ENCODE measurements at regions not wholly inside any gene's neighbourhood (a gene's known extent, or its start where the extent isn't known, plus 50 kb on each side); places are given as distances from the start of the nearest gene placed in this dataset.
"Not testable (repeated sequence)": the region's sequence is repeated elsewhere in the genome, so short reads cannot be mapped to it uniquely, and the experiment has no call there.

DNA sequence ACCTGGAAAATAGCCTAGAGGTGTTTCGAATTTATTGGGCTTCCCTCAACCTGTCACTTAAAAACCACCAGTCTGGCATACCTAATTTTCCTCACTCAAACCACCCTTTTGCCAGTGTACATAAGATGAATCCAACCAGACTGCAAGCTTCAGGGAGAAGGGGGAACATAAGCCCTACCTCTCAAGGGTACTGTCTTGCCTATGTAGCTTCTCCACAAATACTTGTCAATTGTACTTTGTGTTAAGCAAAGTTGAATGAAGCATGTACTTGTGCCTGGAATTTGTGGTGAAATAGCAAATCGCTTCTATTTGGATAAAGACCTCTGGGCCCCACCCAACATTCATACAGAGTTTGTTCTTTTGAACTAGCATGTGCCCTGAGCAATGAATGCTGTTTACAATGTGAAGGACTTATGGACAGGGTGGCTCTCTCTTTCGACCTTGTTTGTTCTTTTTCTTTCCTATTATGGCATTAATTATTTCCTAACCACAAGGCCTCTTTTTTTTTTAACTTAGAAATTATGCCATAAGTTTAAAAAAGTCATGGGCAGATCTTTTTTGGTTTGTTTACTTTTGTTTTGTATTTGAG, 580.2 kb downstream of the EBF1 start:
- no peak for DNase-seq (ENCODE audit: low read depth in 2 of 2)

DNA sequence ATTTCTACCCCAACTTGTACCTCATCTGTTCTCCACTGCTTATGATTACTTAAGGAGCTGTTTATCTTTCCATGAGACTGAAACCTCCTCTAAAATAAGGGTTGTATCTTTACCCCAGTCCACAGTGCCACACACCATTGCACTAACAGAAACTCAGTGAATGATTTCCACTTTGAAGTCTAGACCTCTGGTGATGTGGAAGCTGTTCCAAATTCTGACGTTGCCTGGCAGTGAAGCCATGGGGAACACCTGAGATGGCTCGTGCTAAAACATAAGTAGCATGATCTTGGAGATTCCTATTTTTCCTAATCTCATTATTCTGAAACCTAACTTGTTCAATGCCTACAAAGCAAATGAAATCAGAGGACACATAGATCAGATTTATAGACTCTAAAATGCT, 583.2 kb downstream of the EBF1 start:
- no peak for DNase-seq (ENCODE audit: low read depth in 2 of 2)

DNA sequence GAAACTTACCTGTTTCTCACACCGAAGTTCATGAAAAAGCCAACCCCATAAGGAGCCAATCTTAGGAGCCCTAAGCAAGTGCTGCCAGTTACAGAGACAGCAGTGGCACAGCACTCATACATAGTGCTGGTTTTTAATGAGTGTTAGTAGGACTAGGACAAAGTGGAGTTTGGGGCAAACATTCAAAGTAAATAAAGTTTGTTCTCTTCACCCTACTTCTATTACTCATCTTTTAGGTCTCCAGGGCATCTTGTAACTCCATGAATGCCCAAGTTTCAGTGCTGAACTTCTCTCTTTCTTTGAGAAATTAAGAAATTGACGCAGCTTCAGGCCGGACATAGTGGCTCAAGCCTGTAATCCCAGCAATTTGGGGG, 584.7 kb downstream of the EBF1 start:
- no peak for DNase-seq (ENCODE audit: low read depth in 2 of 2)

DNA sequence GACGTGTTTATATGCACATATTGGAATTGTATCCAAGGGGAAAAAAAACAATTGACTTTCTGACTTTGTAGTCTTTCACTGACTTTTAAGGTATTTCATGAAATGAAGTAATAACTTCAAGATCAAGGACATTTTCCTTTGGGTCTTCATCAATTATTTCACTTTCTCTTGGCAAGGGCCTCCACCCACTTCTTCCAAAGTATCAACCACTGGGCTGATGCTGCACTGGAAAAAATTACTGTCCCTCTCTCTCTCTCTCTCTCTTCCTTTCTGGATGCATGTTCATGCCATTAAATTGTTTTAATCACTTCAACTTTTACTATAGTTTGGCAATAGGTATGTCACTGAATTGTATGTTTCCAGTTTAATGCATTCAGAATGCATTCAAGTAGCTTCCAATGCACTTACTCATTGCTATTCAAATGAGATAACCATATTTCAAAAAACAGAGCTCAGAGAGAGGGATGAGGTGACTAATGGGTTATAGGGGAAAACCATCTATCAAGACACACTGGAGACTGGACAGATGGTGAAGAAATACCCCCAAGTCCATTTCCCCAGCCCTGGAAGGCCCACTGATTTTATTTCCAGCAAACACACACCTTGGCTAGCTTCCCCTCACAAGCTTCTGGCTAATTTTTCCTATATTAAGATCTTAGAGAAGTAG, 585.3 kb downstream of the EBF1 start:
- DNase-seq (ENCODE audit: low read depth in 2 of 2), result no peak

DNA sequence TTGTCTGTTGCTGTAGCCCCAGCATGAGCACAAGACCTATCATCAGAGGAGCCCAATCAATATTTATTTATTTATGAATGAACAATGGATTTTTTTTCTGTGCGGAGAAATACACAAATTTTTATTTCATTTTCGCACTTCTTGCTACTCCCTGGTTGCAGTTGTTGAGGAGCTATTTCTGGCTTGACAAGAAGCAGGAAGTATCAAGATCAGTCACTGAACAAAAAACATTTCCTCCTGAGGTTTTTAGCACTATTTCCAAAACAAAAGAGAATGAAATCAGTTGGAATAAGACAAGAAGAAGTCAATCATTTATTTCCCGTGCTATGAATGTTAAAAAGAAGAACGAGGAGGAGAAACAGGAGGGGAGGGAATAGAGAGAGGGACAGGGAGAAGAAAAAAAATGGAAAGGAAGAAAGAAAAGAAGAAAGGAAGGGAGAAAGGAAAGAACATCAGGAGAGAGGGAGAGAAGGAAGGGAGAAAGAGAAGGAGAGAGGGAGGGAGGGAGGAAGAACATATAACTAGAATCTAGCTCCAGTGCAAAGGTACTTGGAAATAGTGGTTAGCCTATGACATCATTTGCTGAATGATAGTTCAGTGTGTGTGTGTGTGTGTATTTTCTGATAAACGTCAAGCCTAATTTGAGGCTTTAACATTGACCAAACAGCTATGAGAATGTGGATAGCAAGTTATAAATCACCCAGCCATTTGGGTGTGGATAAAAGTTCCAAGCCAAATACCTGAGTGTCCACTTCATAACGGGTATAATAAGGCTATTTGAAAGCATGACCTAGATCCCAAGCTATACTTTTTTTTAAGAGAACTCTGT, 586.0 kb downstream of the EBF1 start:
- no peak for DNase-seq (ENCODE audit: low read depth in 2 of 2)

DNA sequence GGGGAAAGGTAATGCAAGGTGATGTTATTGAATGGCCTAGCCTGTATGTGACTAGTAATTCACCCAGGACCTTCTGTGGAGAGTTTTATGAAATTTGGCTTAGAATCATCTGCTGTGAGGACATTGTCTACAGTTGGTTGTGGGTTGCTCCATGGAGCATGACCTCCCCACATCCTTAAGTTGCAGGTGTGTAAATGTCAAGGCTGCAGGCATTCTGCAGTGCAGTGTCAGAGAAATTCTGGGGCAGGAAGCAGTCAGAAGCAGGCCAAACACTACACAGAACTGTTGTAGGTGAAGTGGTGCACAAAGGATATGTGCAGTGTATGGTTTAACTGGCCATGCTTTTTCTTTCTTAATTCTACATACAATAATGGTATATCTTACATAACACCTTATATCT, 588.3 kb downstream of the EBF1 start:
- no peak for DNase-seq (ENCODE audit: low read depth in 2 of 2)

DNA sequence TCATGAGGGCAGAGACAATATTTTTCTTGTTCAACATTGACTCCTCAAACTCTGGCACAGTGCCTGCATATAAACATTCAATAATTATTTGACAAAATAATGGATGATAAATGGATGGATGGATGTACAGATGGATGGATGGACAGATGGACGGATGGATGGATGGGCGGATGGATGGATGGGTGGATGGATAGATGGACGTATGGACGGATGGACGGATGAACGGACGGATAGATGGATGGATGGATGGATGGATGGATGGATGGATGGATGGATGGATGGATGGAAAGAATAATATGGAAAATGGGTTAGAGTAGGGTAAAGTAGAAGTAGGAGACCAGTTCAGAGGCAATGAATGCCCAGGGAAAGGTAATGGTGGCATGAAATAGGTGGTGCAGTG, 589.2 kb downstream of the EBF1 start:
- DNase-seq (ENCODE audit: low read depth in 2 of 2), result no peak

DNA sequence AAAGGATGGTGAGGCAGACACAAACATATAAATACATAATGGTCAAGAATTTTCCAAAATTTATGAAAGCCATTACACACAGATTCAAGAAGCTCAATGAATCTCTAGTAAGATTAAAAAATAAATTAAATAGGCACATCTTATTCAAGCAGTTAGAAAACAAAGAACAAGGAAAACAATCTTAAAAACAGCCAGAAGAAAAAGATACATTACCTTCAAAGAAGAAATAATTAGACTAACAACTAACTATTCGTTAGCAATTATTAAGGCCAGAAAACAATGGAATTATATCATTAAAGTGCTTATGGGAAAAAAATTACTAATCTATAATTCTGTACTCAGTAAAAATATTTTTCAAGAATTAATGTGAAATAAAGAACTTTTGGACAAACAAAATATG, 593.1 kb downstream of the EBF1 start:
- no peak for DNase-seq (ENCODE audit: low read depth in 2 of 2)

DNA sequence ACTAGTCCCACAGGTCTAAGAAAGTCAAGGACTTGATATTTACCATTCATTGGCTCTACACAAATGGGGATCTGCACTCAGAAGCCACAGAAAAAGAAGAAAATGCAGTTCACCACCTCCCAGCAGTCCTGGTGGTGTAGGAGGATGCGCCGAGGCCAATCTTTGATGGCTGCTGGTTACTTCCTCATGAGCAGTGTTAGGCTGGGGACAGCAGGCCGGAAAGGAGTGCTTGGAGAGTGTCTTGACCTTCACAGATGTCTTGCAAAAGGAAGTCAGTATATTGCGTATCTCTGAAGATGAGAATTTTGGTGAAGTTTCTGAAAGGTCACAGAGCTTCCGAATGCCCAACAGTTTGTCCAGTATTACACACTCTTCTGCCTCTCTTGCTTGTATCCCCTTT, 597.0 kb downstream of the EBF1 start:
- DNase-seq (ENCODE audit: low read depth in 2 of 2), result no peak

DNA sequence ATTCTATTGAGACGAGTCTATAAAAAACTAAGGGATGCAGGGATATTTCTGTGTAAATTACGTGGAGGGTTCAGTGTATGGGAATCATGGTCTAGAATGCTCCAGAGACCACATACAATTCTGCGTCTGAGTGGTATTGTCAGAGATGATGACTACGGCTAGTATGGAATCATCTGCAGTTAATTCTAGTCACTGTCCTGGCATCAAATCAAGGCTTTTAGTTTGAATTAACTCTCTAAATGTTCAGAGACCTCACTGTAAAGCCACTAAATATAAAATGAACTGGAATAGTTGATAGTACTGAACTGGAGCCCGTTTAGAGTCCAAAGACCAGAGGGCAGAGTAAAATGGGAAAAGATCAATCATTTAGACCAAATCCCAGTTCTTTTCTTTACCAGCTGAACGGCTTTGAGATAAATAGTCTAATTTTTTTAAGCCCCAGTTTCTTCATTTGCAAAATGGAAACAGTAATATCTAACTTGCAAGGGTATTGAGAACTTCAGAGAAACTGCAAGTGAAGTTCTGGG, 599.8 kb downstream of the EBF1 start:
- DNase-seq (ENCODE audit: low read depth in 2 of 2), result no peak

DNA sequence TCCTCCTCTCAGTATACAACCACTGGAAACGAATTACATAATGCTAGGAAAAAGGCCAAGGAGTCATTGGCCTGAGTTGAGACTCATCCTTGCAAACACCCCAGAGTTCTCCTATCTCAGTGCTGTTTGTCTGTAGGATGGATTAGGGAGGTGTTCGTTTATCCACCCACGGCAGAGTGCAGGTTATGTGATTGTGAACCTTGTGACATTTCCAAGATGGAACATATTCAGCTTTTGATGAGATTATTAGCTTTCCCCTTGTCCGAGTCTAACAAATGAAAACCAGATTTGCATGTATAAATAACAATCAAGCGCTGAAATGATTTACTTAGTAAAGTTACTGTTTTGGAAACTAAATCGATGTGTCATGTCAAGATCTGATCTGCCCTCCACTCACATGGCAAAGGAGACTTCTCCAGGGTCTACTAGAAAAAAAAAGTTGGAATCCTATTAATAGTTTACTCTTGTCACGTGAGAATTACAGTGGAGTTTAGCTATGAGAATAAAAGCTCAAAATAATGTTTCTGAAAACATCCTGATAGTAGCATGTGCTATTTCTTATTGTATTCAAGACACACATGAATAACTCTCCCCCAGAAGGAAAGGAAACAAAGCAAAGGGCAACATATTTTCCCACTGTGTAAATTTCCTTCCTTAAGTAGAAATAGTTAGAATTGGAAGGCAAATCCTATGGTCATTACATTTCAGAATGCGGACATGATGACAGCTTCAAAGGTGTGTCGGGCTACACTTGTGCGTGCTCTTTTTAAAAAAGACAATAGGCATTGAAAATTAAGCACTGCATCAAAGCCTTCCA, 600.4 kb downstream of the EBF1 start:
- no peak for DNase-seq (ENCODE audit: low read depth in 2 of 2)

DNA sequence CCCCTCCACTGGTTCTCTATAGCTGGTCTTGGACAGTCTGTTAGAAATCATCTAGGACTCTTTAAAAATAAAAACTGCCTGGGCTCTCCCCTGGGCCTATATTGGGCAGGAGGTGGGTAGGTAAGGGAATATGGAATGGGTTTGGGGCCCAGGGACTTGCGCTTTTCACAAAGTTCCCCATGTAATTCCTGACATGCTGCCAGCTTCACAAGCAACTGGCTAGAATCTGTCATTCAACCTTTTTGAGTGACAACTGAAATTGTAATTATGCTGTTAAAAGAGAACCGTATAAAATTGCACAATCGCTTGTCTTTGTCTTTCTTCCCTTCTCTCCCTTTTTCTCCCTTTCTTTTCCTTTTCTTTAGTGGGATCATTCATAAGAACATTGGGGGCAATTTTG, 603.1 kb downstream of the EBF1 start:
- DNase-seq (ENCODE audit: low read depth in 2 of 2), result no peak

DNA sequence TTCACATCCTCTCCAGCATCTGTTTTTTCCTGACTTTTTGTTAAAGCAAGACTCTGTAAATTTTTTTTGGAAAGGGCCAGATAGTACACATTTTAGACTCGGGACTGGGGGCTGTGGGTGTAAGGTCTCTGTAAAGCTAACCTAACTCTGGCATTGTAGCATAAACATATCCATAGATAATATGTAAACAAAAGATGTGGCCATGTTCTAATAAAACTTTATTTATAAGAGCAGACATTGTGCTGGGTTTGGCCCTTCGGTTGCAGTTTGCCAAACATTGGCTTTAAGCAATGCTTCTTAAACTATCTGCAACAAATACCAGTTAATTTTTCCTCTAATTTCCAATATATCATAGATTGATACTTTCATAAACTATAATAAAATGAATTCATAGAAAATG, 605.2 kb downstream of the EBF1 start:
- DNase-seq (ENCODE audit: low read depth in 2 of 2), result no peak

DNA sequence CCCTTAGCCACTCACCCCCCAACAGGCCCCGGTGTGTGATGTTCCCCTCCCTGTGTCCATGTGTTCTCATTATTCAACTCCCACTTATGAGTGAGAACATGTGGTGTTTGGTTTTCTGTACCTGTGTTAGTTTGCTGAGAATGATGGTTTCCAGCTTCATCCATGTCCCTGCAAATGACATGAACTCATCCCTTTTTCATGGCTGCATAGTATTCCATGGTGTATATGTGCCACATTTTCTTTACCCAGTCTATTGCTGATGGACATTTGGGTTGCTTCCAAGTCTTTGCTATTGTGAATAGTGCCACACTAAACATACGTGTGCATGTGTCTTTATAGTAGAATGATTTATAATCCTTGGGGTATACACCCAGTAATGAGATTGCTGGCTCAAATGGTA, 605.7 kb downstream of the EBF1 start:
- not testable (repeated sequence) for DNase-seq (ENCODE audit: low read depth in 2 of 2)

DNA sequence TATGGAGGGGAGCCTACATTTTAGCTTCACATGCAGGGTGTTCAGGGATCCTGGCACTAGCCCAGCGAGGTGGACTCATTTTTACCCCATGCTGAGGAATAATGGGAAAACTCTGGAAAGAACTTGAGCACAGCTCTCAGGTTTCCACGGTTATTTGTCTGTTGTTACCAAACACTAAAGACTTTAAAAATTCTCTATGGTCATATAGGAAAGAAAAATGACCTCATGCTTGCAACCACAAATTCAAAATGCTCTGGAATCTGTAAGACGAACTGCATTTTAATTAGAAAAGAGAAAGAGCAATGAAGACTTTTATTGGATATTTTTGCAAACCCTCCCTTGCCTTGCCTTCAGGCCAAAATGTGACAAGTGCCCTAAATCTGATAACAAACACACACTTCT, 606.9 kb downstream of the EBF1 start:
- no peak for DNase-seq (ENCODE audit: low read depth in 2 of 2)

DNA sequence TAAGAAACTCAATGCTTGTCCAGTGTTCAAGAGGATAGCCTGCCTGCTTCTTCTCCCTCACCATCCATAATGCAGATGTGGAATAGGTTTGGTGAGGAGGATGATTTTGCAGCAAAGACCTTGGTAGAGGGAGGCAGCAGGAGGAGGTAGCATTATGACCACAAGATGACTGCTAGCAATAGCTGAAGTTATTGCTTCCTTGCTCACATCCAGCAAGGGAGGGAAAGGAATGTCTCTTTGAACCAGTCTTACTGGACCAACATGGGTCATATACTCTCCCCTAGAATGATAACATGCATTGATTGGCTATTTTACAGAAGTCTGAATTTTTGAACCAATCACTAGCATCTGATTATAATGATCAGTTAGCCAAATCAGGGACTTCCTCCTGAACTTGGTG, 607.6 kb downstream of the EBF1 start:
- DNase-seq (ENCODE audit: low read depth in 2 of 2), result no peak

DNA sequence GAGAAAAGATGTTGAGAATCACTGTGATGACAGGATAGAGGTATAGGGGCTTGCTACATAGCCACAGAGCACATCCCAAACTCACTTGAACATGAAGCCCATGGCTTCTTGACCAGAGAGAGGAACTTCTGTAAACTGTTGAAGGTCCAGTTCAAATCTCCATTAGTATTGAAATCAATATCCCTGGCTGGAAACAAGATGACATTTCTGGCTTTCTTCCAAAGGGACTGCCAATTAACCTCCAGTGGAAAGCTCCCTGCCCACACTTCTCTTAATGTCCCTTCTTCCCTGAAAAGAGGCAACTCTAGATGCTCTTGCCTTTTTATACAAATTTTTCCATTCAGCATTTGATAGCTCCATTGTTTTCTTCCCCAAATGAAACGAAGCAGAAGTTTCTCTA, 612.1 kb downstream of the EBF1 start:
- DNase-seq (ENCODE audit: low read depth in 2 of 2), result no peak

DNA sequence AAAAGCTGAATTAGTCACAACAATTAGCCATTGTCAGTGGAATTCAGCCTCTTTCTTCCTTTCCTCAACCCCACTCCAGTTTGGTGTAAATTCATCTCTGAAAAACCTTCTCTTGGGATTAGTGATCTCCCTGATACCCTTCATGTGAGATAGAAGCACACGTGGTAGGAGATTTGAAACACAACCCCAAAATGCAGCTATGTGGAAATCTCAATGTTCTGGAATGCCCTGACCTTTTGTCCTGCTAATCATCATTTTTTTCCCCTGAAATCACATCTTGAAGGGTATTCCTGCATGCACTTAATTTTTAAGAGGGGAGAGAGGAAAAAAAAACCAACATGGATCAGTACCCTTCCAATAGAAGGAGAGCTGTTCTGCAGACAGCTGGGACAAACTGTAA, 612.6 kb downstream of the EBF1 start:
- no peak for DNase-seq (ENCODE audit: low read depth in 2 of 2)

DNA sequence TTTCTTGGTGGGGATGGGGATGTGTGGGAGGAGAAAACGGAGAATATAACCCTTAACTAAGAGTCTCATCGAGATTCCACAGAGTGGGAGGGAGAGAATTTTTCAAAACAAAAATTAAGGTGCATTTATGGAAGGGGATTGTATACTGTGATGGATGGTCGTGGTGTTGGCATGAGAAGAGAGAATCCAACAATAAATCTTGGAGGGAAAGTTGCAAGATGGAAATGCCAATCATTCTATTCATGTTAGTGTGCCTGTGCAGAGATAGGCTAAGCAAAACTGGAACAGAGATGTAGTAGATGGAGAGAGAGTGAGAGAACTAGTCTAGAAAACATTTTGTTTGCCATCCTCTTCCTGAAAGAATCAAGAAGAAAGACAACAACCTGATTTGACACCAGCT, 613.1 kb downstream of the EBF1 start:
- DNase-seq (ENCODE audit: low read depth in 2 of 2), result no peak

DNA sequence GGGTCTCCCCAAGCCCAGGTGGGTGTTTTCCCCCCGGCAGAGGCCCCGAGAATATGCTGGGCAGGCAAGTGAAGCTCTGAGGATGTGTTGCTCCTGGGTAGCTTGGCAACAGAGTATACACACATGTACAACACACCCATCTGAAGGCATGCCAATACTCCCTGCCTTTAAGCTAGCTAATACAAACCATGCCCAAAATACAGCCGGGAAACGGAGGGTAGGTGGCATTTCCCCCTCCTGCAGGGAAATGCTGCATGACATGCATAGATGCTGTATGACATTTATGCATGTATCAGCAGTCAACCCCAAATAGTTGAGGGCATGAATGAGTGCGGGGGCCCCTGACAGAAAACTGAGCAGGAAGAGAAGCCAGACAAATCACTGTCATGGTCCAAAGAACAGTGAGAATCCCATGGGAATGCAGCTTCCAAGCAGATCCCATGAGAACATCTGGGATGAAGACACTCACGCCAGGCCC, 614.1 kb downstream of the EBF1 start:
- DNase-seq (ENCODE audit: low read depth in 2 of 2), result no peak

DNA sequence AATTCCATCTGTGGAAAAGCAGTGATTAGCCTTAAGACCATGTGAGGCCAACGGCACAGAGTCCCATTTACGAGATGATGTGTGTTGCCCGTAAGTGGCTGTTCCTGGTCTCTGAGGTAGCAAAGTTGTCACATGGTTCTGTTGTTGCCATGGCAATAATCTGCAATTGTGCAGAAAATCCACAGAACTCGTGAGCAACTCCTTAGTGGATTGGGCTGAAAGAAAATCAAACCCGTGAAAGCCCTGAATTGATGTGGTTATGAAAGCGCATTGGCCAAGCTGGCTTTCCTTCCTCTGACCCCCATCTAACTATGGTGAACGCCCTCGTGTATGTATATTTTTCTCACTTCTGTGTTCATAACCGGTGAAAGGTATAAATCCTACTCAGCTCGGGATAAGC, 614.7 kb downstream of the EBF1 start:
- DNase-seq (ENCODE audit: low read depth in 2 of 2), result no peak

DNA sequence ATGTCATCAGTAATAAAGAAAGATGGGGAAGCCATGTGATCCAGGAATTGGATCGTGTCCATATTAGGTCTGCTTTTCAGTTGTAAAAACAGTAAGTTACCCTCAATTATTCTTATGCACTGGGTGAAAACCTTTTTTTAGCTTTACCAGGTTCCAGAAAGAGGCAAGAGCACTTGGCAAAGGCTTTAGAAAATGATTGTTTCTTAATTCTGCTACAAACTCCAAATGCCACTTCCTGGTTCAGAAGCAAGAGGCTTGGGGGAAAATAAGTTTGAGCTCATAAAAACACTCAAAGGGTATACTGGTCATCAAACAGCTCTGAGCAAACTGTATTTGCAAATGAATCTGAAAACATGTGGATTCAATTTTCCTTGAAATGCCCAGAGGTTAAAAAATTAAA, 615.6 kb downstream of the EBF1 start:
- no peak for DNase-seq (ENCODE audit: low read depth in 2 of 2)
